ENCODE measurements at regions not wholly inside any gene's neighbourhood (a gene's known extent, or its start where the extent isn't known, plus 50 kb on each side); places are given as distances from the start of the nearest gene placed in this dataset.

- DNase-seq (no peak), ATAC-seq (no peak)
- Histone ChIP-seq H3K27ac (no peak overlapping the region), H3K4me1 (no peaks in the 10 kb centered on the region), H3K27me3 (no peaks in the 10 kb centered on the region), H3K9me3 (no peaks in the 10 kb centered on the region), H3K4me3 (no peak overlapping the region), H3K36me3 (replicated peaks in 1 of 2; ENCODE audit: insufficient read depth in 1 of 2, low read depth in 2 of 2) (no peaks in the 10 kb centered on the region)
- TF ChIP-seq POLR2A (IDR thresholded peaks at IDR 0.05), result no peak
- TF ChIP-seq CTCF (IDR thresholded peaks at IDR 0.05), result no peak
- WGBS, 2 donors, result 93 to 100% methylated on average over 1 of the region's 1 CpG
- intact Hi-C loops (cut with DNase I), result no loop called here
These were observed 442.1 kb upstream of the TRIB2 start for GRCh38 chr2:12274591-12274990.

GRCh38 chr2:12277241-12278034, 439.3 kb upstream of the TRIB2 start:
- no peak for ATAC-seq
- H3K36me3 ChIP-seq (replicated peaks in 1 of 2; ENCODE audit: insufficient read depth in 1 of 2, low read depth in 2 of 2), result no peaks in the 10 kb centered on the region
- no peak overlapping the region for H3K27ac ChIP-seq
- no peaks in the 10 kb centered on the region for H3K4me1 ChIP-seq
- WGBS, 2 donors, result 67 to 69% methylated on average over 7 of the region's 7 CpGs
- no peak overlapping the region for H3K4me3 ChIP-seq
- no peak for DNase-seq
- H3K9me3 ChIP-seq, result no peaks in the 10 kb centered on the region
- TF ChIP-seq CTCF (IDR thresholded peaks at IDR 0.05) (no peak), POLR2A (IDR thresholded peaks at IDR 0.05) (no peak)
- H3K27me3 ChIP-seq, result no peaks in the 10 kb centered on the region
- intact Hi-C loops (cut with DNase I), result no loop called here

- ATAC-seq (no peak), DNase-seq (no peak)
- H3K4me1 ChIP-seq, result no peaks in the 10 kb centered on the region
- no peaks in the 10 kb centered on the region for H3K27me3 ChIP-seq
- H3K27ac ChIP-seq, result no peak overlapping the region
- no peaks in the 10 kb centered on the region for H3K9me3 ChIP-seq
- H3K36me3 ChIP-seq (replicated peaks in 1 of 2; ENCODE audit: insufficient read depth in 1 of 2, low read depth in 2 of 2), result no peaks in the 10 kb centered on the region
- intact Hi-C loops (cut with DNase I), result no loop called here
- H3K4me3 ChIP-seq, result no peak overlapping the region
- 77 to 82% methylated on average over 4 of the region's 4 CpGs for WGBS, 2 donors
- TF ChIP-seq POLR2A (IDR thresholded peaks at IDR 0.05) (no peak), CTCF (IDR thresholded peaks at IDR 0.05) (no peak)
These were observed 438.5 kb upstream of the TRIB2 start for GRCh38 chr2:12278217-12278750.

- H3K4me3 ChIP-seq, result no peak overlapping the region
- intact Hi-C loops (cut with DNase I), result no loop called here
- no peaks in the 10 kb centered on the region for H3K36me3 ChIP-seq (replicated peaks in 1 of 2; ENCODE audit: insufficient read depth in 1 of 2, low read depth in 2 of 2)
- ATAC-seq (no peak), DNase-seq (no peak)
- H3K27ac ChIP-seq, result no peak overlapping the region
- 75 to 84% methylated on average over 3 of the region's 3 CpGs for WGBS, 2 donors
- TF ChIP-seq CTCF (IDR thresholded peaks at IDR 0.05) (no peak), POLR2A (IDR thresholded peaks at IDR 0.05) (no peak)
- no peaks in the 10 kb centered on the region for H3K27me3 ChIP-seq
- H3K4me1 ChIP-seq, result no peaks in the 10 kb centered on the region
- H3K9me3 ChIP-seq, result no peaks in the 10 kb centered on the region
These were observed 433.7 kb upstream of the TRIB2 start for GRCh38 chr2:12282780-12283695.
